ENCODE measurements at regions not wholly inside any gene's neighbourhood (a gene's known extent, or its start where the extent isn't known, plus 50 kb on each side); places are given as distances from the start of the nearest gene placed in this dataset.

GRCh38 chr4:3643518-3644433 lies 111.6 kb upstream of the LRPAP1 start:
- Histone ChIP-seq H3K36me3 (ENCODE audit: control insufficient read depth in 4 of 4, insufficient read depth in 4 of 4, low read length in 4 of 4) (no peaks in the 10 kb centered on the region), H3K9me3 (ENCODE audit: control insufficient read depth in 4 of 4, insufficient read depth in 3 of 4, low read length in 3 of 4) (no peaks in the 10 kb centered on the region), H3K4me1 (ENCODE audit: control insufficient read depth in 5 of 5, insufficient read depth in 5 of 5, low read length in 5 of 5) (no peaks in the 10 kb centered on the region), H3K27me3 (ENCODE audit: control insufficient read depth in 3 of 3, insufficient read depth in 3 of 3, low read length in 2 of 3) (peaks cover 2 to 3% (median 2%) of the 10 kb centered on the region in 3 donors), H3K9ac (ENCODE audit: insufficient read depth in 1 of 2, low read length in 2 of 2) (no peak overlapping the region), H3K27ac (ENCODE audit: low read depth in 1 of 2, low read length in 1 of 2) (no peak overlapping the region), H3K4me3 (no peak overlapping the region)
- no peak for DNase-seq
- 82 to 88% methylated on average over 26 of the region's 26 CpGs for WGBS, 2 donors
- TF ChIP-seq CTCF (IDR thresholded peaks at IDR 0.05; ENCODE audit: control extremely low read depth, extremely low read depth): no peak
- no peak for ATAC-seq (ENCODE audit: insufficient read depth, low FRiP score)

GRCh38 chr4:3642806-3643517 lies 110.7 kb upstream of the LRPAP1 start:
- WGBS, 2 donors: 71 to 77% methylated on average over 13 of the region's 13 CpGs
- no peak overlapping the region for H3K27ac ChIP-seq (ENCODE audit: low read depth in 1 of 2, low read length in 1 of 2)
- no peak overlapping the region for H3K9ac ChIP-seq (ENCODE audit: insufficient read depth in 1 of 2, low read length in 2 of 2)
- H3K9me3 ChIP-seq (ENCODE audit: control insufficient read depth in 4 of 4, insufficient read depth in 3 of 4, low read length in 3 of 4): no peaks in the 10 kb centered on the region
- H3K27me3 ChIP-seq (ENCODE audit: control insufficient read depth in 3 of 3, insufficient read depth in 3 of 3, low read length in 2 of 3): peaks cover 2 to 3% (median 2%) of the 10 kb centered on the region in 3 donors
- no peak for TF ChIP-seq CTCF (IDR thresholded peaks at IDR 0.05; ENCODE audit: control extremely low read depth, extremely low read depth)
- no peak overlapping the region for H3K4me3 ChIP-seq
- no peaks in the 10 kb centered on the region for H3K36me3 ChIP-seq (ENCODE audit: control insufficient read depth in 4 of 4, insufficient read depth in 4 of 4, low read length in 4 of 4)
- DNase-seq (no peak), ATAC-seq (ENCODE audit: insufficient read depth, low FRiP score) (no peak)
- no peaks in the 10 kb centered on the region for H3K4me1 ChIP-seq (ENCODE audit: control insufficient read depth in 5 of 5, insufficient read depth in 5 of 5, low read length in 5 of 5)

GRCh38 chr4:3642056-3642630 lies 109.9 kb upstream of the LRPAP1 start:
- Histone ChIP-seq H3K27ac (ENCODE audit: low read depth in 1 of 2, low read length in 1 of 2) (no peak overlapping the region), H3K27me3 (ENCODE audit: control insufficient read depth in 3 of 3, insufficient read depth in 3 of 3, low read length in 2 of 3) (peaks cover 0 to 3% (median 2%) of the 10 kb centered on the region in 3 donors), H3K4me1 (ENCODE audit: control insufficient read depth in 5 of 5, insufficient read depth in 5 of 5, low read length in 5 of 5) (no peaks in the 10 kb centered on the region), H3K9me3 (ENCODE audit: control insufficient read depth in 4 of 4, insufficient read depth in 3 of 4, low read length in 3 of 4) (peaks cover 0 to 1% (median 0%) of the 10 kb centered on the region in 4 donors), H3K9ac (ENCODE audit: insufficient read depth in 1 of 2, low read length in 2 of 2) (no peak overlapping the region), H3K4me3 (no peak overlapping the region), H3K36me3 (ENCODE audit: control insufficient read depth in 4 of 4, insufficient read depth in 4 of 4, low read length in 4 of 4) (no peaks in the 10 kb centered on the region)
- ATAC-seq (ENCODE audit: insufficient read depth, low FRiP score): no peak
- 94 to 95% methylated on average over 66 of the region's 66 CpGs for WGBS, 2 donors
- TF ChIP-seq CTCF (IDR thresholded peaks at IDR 0.05; ENCODE audit: control extremely low read depth, extremely low read depth): no peak
- DNase-seq: no peak
